ENCODE measurements at regions not wholly inside any gene's neighbourhood (a gene's known extent, or its start where the extent isn't known, plus 50 kb on each side); places are given as distances from the start of the nearest gene placed in this dataset.

- Histone ChIP-seq H3K36me3 (replicated peaks in 1 of 2) (no peaks in the 10 kb centered on the region), H3K4me3 (no peak overlapping the region), H3K9me3 (replicated peaks in 1 of 3) (no peaks in the 10 kb centered on the region), H3K4me1 (replicated peaks in 1 of 2) (no peaks in the 10 kb centered on the region), H3K27ac (no peak overlapping the region), H3K27me3 (no peaks in the 10 kb centered on the region)
- no peak for TF ChIP-seq CTCF (IDR thresholded peaks at IDR 0.05)
- intact Hi-C loops (cut with DNase I): no loop called here
- 69 to 81% (median 79%) methylated on average over 4 of the region's 4 CpGs for WGBS, 4 donors
- no peak for DNase-seq
Observed at GRCh38 chr15:87489902-87490665, 766.5 kb downstream of the NTRK3 start.

GRCh38 chr15:87489456-87489855, 767.1 kb downstream of the NTRK3 start:
- Histone ChIP-seq H3K27me3 (no peaks in the 10 kb centered on the region), H3K4me1 (replicated peaks in 1 of 2) (no peaks in the 10 kb centered on the region), H3K27ac (no peak overlapping the region), H3K4me3 (no peak overlapping the region), H3K36me3 (replicated peaks in 1 of 2) (no peaks in the 10 kb centered on the region), H3K9me3 (replicated peaks in 1 of 3) (no peaks in the 10 kb centered on the region)
- intact Hi-C loops (cut with DNase I): no loop called here
- DNase-seq: no peak
- no peak for TF ChIP-seq POLR2A (IDR thresholded peaks at IDR 0.05)
- no peak for TF ChIP-seq CTCF (IDR thresholded peaks at IDR 0.05)

GRCh38 chr15:87487484-87487883, 769.1 kb downstream of the NTRK3 start:
- no peak overlapping the region for H3K4me3 ChIP-seq
- no peaks in the 10 kb centered on the region for H3K4me1 ChIP-seq (replicated peaks in 1 of 2)
- TF ChIP-seq POLR2A (IDR thresholded peaks at IDR 0.05): no peak
- TF ChIP-seq CTCF (IDR thresholded peaks at IDR 0.05): no peak
- H3K27me3 ChIP-seq: no peaks in the 10 kb centered on the region
- intact Hi-C loops (cut with DNase I): no loop called here
- DNase-seq: no peak
- no peaks in the 10 kb centered on the region for H3K9me3 ChIP-seq (replicated peaks in 1 of 3)
- WGBS, 4 donors: 55 to 64% (median 59%) methylated on average over 2 of the region's 2 CpGs
- H3K36me3 ChIP-seq (replicated peaks in 1 of 2): no peaks in the 10 kb centered on the region
- no peak overlapping the region for H3K27ac ChIP-seq

- Histone ChIP-seq H3K9me3 (replicated peaks in 1 of 3) (no peaks in the 10 kb centered on the region), H3K27ac (no peak overlapping the region), H3K36me3 (replicated peaks in 1 of 2) (no peaks in the 10 kb centered on the region), H3K4me3 (no peak overlapping the region), H3K4me1 (replicated peaks in 1 of 2) (no peaks in the 10 kb centered on the region), H3K27me3 (no peaks in the 10 kb centered on the region)
- no peak for TF ChIP-seq CTCF (IDR thresholded peaks at IDR 0.05)
- TF ChIP-seq POLR2A (IDR thresholded peaks at IDR 0.05): no peak
- intact Hi-C loops (cut with DNase I): no loop called here
- 70 to 100% (median 77%) methylated on average over 1 of the region's 1 CpG for WGBS, 4 donors
- no peak for DNase-seq
Observed at GRCh38 chr15:87483468-87483867, 773.1 kb downstream of the NTRK3 start.
